Smooth muscle cell (in vitro differentiated cells): ENCODE measurements at regions not wholly inside any gene's neighbourhood (a gene's known extent, or its start where the extent isn't known, plus 50 kb on each side); places are given as distances from the start of the nearest gene placed in this dataset.

ENCODE experiments used
- DNase-seq: peaks from one replicate; lab custom pipeline; 2025; ENCODE audit not compliant: unreplicated experiment; lab: John Stamatoyannopoulos, UW
- H2AFZ ChIP-seq: fragments of 200-600 bp; sonication (generic); 2 replicates; pipeline ENCODE4 v1.6.0; 2016; ENCODE audit warnings: antibody characterized with exemption, low read depth, mild to moderate bottlenecking
- H3F3A ChIP-seq: fragments of 200-600 bp; sonication (generic); 2 replicates; pipeline ENCODE4 v1.6.0; 2017; ENCODE audit warnings: antibody characterized with exemption, low read depth
- H3K27ac ChIP-seq: fragments of 200-600 bp; sonication (generic); 2 replicates; pipeline ENCODE4 v1.5.1; 2016; ENCODE audit warnings: low read depth, mild to moderate bottlenecking
- H3K27me3 ChIP-seq: fragments of 200-600 bp; sonication (generic); 2 replicates; pipeline ENCODE4 v1.6.1; 2016; ENCODE audit warnings: low read depth, mild to moderate bottlenecking
- H3K36me3 ChIP-seq: fragments of 200-600 bp; sonication (generic); 2 replicates; pipeline ENCODE4 v1.5.1; 2016; ENCODE audit warnings: low read depth
- H3K4me1 ChIP-seq: fragments of 200-600 bp; sonication (generic); 2 replicates; pipeline ENCODE4 v1.5.1; 2016; ENCODE audit warnings: low read depth
- H3K4me2 ChIP-seq: fragments of 200-600 bp; sonication (generic); 2 replicates; pipeline ENCODE4 v1.6.0; 2016; ENCODE audit warnings: mild to moderate bottlenecking
- H3K4me3 ChIP-seq: fragments of 200-600 bp; sonication (generic); 2 replicates; pipeline ENCODE4 v1.5.1; 2016; ENCODE audit warnings: mild to moderate bottlenecking
- H3K79me2 ChIP-seq: fragments of 200-600 bp; sonication (generic); 2 replicates; pipeline ENCODE4 v1.6.0; 2016; ENCODE audit warnings: low read depth, mild to moderate bottlenecking
- H3K9ac ChIP-seq: fragments of 200-600 bp; sonication (generic); 2 replicates; pipeline ENCODE4 v1.6.0; 2016; ENCODE audit warnings: low read depth
- H3K9me3 ChIP-seq: fragments of 200-600 bp; sonication (generic); replicated peaks from 2 replicates; pipeline ENCODE4 v1.5.1; 2016; ENCODE audit warnings: low read depth
- H4K20me1 ChIP-seq: fragments of 200-600 bp; sonication (generic); 2 replicates; pipeline ENCODE4 v1.6.0; 2016; ENCODE audit warnings: low read depth
- CTCF ChIP-seq: fragments of 200-600 bp; sonication (generic); IDR thresholded peaks from 2 replicates; pipeline ENCODE4 v1.5.1; 2017; ENCODE audit warnings: borderline replicate concordance, mild to moderate bottlenecking, antibody characterized with exemption; ENCODE audit not compliant: insufficient read depth, poor library complexity, severe bottlenecking
- WGBS: methylation state at CpG from one replicate; pipeline ENCODE4 v1.1.7; 2016; ENCODE audit warnings: low lambda C conversion rate; 5-methylcytosine and 5-hydroxymethylcytosine counted together

GRCh38 chr6:6865611-6866010 is 242.2 kb upstream of the RREB1 start:
- Histone ChIP-seq H3K9me3 (no peaks in the 10 kb centered on the region), H3K4me2 (no peak overlapping the region), H3K79me2 (no peaks in the 10 kb centered on the region), H3K27me3 (no peaks in the 10 kb centered on the region), H2AFZ (no peak overlapping the region), H3K4me3 (no peak overlapping the region), H3K4me1 (no peaks in the 10 kb centered on the region), H3K36me3 (no peaks in the 10 kb centered on the region), H3K27ac (no peak overlapping the region), H3K9ac (no peak overlapping the region), H4K20me1 (no peaks in the 10 kb centered on the region), H3F3A (no peaks in the 10 kb centered on the region)
- WGBS: 94% methylated on average over 5 of the region's 5 CpGs
- TF ChIP-seq CTCF: no peak
- no peak for DNase-seq

- H4K20me1 ChIP-seq: no peaks in the 10 kb centered on the region
- H3K79me2 ChIP-seq: no peaks in the 10 kb centered on the region
- H3K9me3 ChIP-seq: no peaks in the 10 kb centered on the region
- no peaks in the 10 kb centered on the region for H3F3A ChIP-seq
- H3K27me3 ChIP-seq: no peaks in the 10 kb centered on the region
- peak overlapping the region; percentile 47 for H3K27ac ChIP-seq
- H3K9ac ChIP-seq: no peak overlapping the region
- 81% methylated on average over 7 of the region's 7 CpGs for WGBS
- DNase-seq: no peak
- TF ChIP-seq CTCF: no peak
- H3K36me3 ChIP-seq: no peaks in the 10 kb centered on the region
- H3K4me2 ChIP-seq: peak overlapping the region; percentile 3
- no peak overlapping the region for H2AFZ ChIP-seq
- H3K4me1 ChIP-seq: no peaks in the 10 kb centered on the region
- no peak overlapping the region for H3K4me3 ChIP-seq
Observed at GRCh38 chr6:6866656-6867403, 240.9 kb upstream of the RREB1 start.

- Histone ChIP-seq H3K9ac (no peak overlapping the region), H3K79me2 (no peaks in the 10 kb centered on the region), H3K9me3 (no peaks in the 10 kb centered on the region), H3K4me3 (no peak overlapping the region), H2AFZ (no peak overlapping the region), H4K20me1 (no peaks in the 10 kb centered on the region), H3K4me2 (no peak overlapping the region), H3K27me3 (no peaks in the 10 kb centered on the region), H3K4me1 (no peaks in the 10 kb centered on the region), H3K36me3 (no peaks in the 10 kb centered on the region), H3K27ac (peak overlapping the region; percentile 47), H3F3A (no peaks in the 10 kb centered on the region)
- no peak for TF ChIP-seq CTCF
- 89% methylated on average over 4 of the region's 4 CpGs for WGBS
- no peak for DNase-seq
Observed at GRCh38 chr6:6867404-6867799, 240.4 kb upstream of the RREB1 start.

- Histone ChIP-seq H3K4me1 (no peaks in the 10 kb centered on the region), H3K27me3 (no peaks in the 10 kb centered on the region), H4K20me1 (no peaks in the 10 kb centered on the region), H3K4me2 (no peak overlapping the region), H3K36me3 (no peaks in the 10 kb centered on the region), H3K9me3 (no peaks in the 10 kb centered on the region), H3F3A (no peaks in the 10 kb centered on the region), H3K9ac (no peak overlapping the region), H3K27ac (no peak overlapping the region), H3K79me2 (no peaks in the 10 kb centered on the region), H2AFZ (no peak overlapping the region), H3K4me3 (no peak overlapping the region)
- WGBS: 91% methylated on average over 10 of the region's 10 CpGs
- no peak for DNase-seq
- TF ChIP-seq CTCF: no peak
Observed at GRCh38 chr6:6869094-6869493, 238.7 kb upstream of the RREB1 start.
